Caco-2 (cell line): ENCODE measurements at regions not wholly inside any gene's neighbourhood (a gene's known extent, or its start where the extent isn't known, plus 50 kb on each side); places are given as distances from the start of the nearest gene placed in this dataset.

Source experiments
- BruUV-seq: library from RNA; stranded (reverse); fragments of 400-500 nt; replicated peaks from 2 replicates; lab custom pipeline; 2021; lab: Mats Ljungman, UMichigan
- CTCF ChIA-PET: fragments of 300-600 bp; sonication (Branson Sonifier 250); formaldehyde crosslinking; loops from one replicate; lab custom pipeline; 2022; ENCODE audit warnings: antibody characterized with exemption; lab: Charles Lee
- POLR2A ChIA-PET: fragments of 300-600 bp; sonication (Branson Sonifier 250); formaldehyde crosslinking; loops from one replicate; lab custom pipeline; 2022; ENCODE audit warnings: antibody characterized with exemption; lab: Charles Lee
- DNase-seq, 2 experiments: peaks; one replicate each; pipeline versions ENCODE4 v3.0.0 to v3.0.0-alpha.2; 2020 to 2022
- H3K27me3 ChIP-seq: replicated peaks from 2 replicates; pipeline ENCODE4 v1.6.0; 2011; ENCODE audit warnings: low read length; ENCODE audit not compliant: control insufficient read depth, insufficient read depth
- H3K36me3 ChIP-seq: 2 replicates; pipeline ENCODE4 v1.5.1; 2011; ENCODE audit warnings: low read length; ENCODE audit not compliant: control insufficient read depth, insufficient read depth
- H3K4me1 ChIP-seq: fragments of 250-450 bp; sonication (Bioruptor Pico); 2 replicates; pipeline ENCODE4 v1.5.1; 2020; ENCODE audit warnings: mild to moderate bottlenecking
- H3K4me3 ChIP-seq: 2 replicates; pipeline ENCODE4 v1.5.1; 2011; ENCODE audit warnings: low read depth, mild to moderate bottlenecking, control low read depth, low read length
- H3K9me3 ChIP-seq: fragments of 250-450 bp; sonication (Bioruptor Pico); 2 replicates; pipeline ENCODE4 v1.5.1; 2020; ENCODE audit warnings: mild to moderate bottlenecking, moderate library complexity
- H3K27ac Mint-ChIP-seq: one replicate; pipeline ENCODE4 v1.8.0; 2022; ENCODE audit warnings: mixed read lengths; ENCODE audit not compliant: unreplicated experiment
- H3K27me3 Mint-ChIP-seq: one replicate; pipeline ENCODE4 v1.8.0; 2022; ENCODE audit warnings: mixed read lengths; ENCODE audit not compliant: insufficient read depth, unreplicated experiment
- H3K36me3 Mint-ChIP-seq: one replicate; pipeline ENCODE4 v1.8.0; 2022; ENCODE audit warnings: mild to moderate bottlenecking, mixed read lengths; ENCODE audit not compliant: insufficient read depth, unreplicated experiment
- H3K4me1 Mint-ChIP-seq: one replicate; pipeline ENCODE4 v1.8.0; 2022; ENCODE audit warnings: low read depth, mixed read lengths; ENCODE audit not compliant: unreplicated experiment
- H3K4me3 Mint-ChIP-seq: one replicate; pipeline ENCODE4 v1.8.0; 2022; ENCODE audit warnings: mild to moderate bottlenecking, moderate library complexity, mixed read lengths; ENCODE audit not compliant: unreplicated experiment
- H3K9me3 Mint-ChIP-seq: one replicate; pipeline ENCODE4 v1.8.0; 2022; ENCODE audit warnings: mixed read lengths; ENCODE audit not compliant: unreplicated experiment
- intact Hi-C: fragments of 100-400 bp; cut with micrococcal nuclease; formaldehyde crosslinking; loops from one replicate; pipeline ENCODE4 v1.10.0; 2022; ENCODE audit not compliant: unreplicated experiment
- TF ChIP-seq, protein P1 (sequence below), 2 experiments: fragments of 200-600 bp in 1 of 2; IDR thresholded peaks; 1 replicate in 1 of 2; 2 replicates in 1 of 2; pipeline versions ENCODE4 v1.5.1 to v1.8.0; 2011 to 2022; ENCODE audit warnings: antibody characterized with exemption in 1 of 2, control low read depth in 1 of 2, inconsistent platforms in 1 of 2, low read depth in 1 of 2, low read length in 1 of 2, mild to moderate bottlenecking in 1 of 2, moderate library complexity in 1 of 2; ENCODE audit not compliant: insufficient read depth in 1 of 2, severe bottlenecking in 1 of 2, unreplicated experiment in 1 of 2

GRCh38 chr3:3499987-3500386 lies 299.2 kb upstream of the LRRN1 start:
- Histone ChIP-seq H3K27me3 (no peaks in the 10 kb centered on the region), H3K9me3 (no peaks in the 10 kb centered on the region), H3K36me3 (no peaks in the 10 kb centered on the region), H3K4me3 (no peak overlapping the region), H3K4me1 (no peaks in the 10 kb centered on the region)
- Mint-ChIP-seq H3K27me3 (peaks cover 7% of the 10 kb centered on the region), H3K4me1 (no peaks in the 10 kb centered on the region), H3K27ac (no peak overlapping the region), H3K4me3 (no peak overlapping the region), H3K36me3 (no peaks in the 10 kb centered on the region), H3K9me3 (no peaks in the 10 kb centered on the region)
- TF ChIP-seq, protein P1, sequence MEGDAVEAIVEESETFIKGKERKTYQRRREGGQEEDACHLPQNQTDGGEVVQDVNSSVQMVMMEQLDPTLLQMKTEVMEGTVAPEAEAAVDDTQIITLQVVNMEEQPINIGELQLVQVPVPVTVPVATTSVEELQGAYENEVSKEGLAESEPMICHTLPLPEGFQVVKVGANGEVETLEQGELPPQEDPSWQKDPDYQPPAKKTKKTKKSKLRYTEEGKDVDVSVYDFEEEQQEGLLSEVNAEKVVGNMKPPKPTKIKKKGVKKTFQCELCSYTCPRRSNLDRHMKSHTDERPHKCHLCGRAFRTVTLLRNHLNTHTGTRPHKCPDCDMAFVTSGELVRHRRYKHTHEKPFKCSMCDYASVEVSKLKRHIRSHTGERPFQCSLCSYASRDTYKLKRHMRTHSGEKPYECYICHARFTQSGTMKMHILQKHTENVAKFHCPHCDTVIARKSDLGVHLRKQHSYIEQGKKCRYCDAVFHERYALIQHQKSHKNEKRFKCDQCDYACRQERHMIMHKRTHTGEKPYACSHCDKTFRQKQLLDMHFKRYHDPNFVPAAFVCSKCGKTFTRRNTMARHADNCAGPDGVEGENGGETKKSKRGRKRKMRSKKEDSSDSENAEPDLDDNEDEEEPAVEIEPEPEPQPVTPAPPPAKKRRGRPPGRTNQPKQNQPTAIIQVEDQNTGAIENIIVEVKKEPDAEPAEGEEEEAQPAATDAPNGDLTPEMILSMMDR (IDR thresholded peaks at IDR 0.05; ENCODE audit: insufficient read depth in 1 of 2, low read depth in 1 of 2, low read length in 1 of 2, severe bottlenecking in 1 of 2, unreplicated experiment in 1 of 2): no peak
- ChIA-PET POLR2A (no interaction called here), CTCF (no interaction called here)
- DNase-seq: no peak
- no TSS peak for BruUV-seq
- intact Hi-C loops: no loop called here

DNA sequence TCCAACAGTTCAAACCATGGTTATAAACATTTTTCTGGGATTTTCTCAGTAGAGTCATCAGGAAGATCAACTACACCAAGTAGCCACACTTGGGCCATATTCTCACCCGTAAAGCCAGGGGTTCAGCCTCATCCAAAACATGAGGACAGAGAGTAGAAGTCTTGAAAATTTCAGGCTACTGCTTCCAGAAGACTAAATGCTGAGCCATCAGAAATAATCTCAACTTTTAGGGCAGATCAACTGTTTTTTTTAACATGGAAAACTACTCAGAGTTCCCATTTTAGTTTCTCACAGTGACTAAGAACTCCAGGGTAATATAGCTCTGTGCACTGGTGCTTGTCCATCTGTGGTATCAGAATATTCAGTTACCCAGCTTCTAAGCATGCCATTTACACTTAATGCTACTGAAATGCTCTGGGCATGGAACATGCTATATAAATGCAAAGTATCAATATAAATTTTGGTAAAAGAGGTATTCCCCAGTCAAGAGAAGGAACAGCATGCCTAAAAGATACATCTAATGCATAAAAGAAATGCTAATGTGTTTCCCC lies 300.1 kb upstream of the LRRN1 start:
- ChIA-PET POLR2A (no interaction called here), CTCF (no interaction called here)
- TF ChIP-seq, protein P1 (IDR thresholded peaks at IDR 0.05; ENCODE audit: insufficient read depth in 1 of 2, low read depth in 1 of 2, low read length in 1 of 2, severe bottlenecking in 1 of 2, unreplicated experiment in 1 of 2): no peak
- Histone ChIP-seq H3K4me3 (no peak overlapping the region), H3K27me3 (no peaks in the 10 kb centered on the region), H3K4me1 (no peaks in the 10 kb centered on the region), H3K9me3 (no peaks in the 10 kb centered on the region), H3K36me3 (no peaks in the 10 kb centered on the region)
- Mint-ChIP-seq H3K4me3 (no peak overlapping the region), H3K9me3 (no peaks in the 10 kb centered on the region), H3K36me3 (no peaks in the 10 kb centered on the region), H3K4me1 (no peaks in the 10 kb centered on the region), H3K27ac (no peak overlapping the region), H3K27me3 (peaks cover 7% of the 10 kb centered on the region)
- intact Hi-C loops: no loop called here
- no TSS peak for BruUV-seq
- DNase-seq: no peak

DNA sequence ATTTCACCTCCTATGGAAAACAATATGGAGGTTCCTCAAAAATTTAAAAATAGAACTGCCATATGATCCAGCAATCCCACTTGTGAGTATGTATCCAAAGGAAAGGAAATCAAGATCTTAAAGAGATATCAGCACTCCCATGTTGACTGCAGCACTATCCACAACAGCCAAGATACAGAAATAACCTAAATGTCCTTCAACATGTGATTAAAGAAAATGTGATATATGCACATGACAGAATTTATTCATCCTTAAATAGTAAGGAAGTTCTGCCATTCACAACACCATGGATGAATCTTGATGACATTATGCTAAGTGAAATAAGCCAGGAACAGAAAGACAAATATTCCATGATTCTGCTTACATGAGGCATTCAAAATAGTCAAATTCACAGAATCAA lies 303.6 kb upstream of the LRRN1 start:
- Histone ChIP-seq H3K36me3 (no peaks in the 10 kb centered on the region), H3K4me1 (no peaks in the 10 kb centered on the region), H3K4me3 (no peak overlapping the region), H3K9me3 (no peaks in the 10 kb centered on the region), H3K27me3 (no peaks in the 10 kb centered on the region)
- TF ChIP-seq, protein P1 (IDR thresholded peaks at IDR 0.05; ENCODE audit: insufficient read depth in 1 of 2, low read depth in 1 of 2, low read length in 1 of 2, severe bottlenecking in 1 of 2, unreplicated experiment in 1 of 2): no peak
- no TSS peak for BruUV-seq
- H3K4me3 Mint-ChIP-seq: no peak overlapping the region
- no peaks in the 10 kb centered on the region for H3K36me3 Mint-ChIP-seq
- H3K27me3 Mint-ChIP-seq: peaks cover 8% of the 10 kb centered on the region
- DNase-seq: no peak
- POLR2A ChIA-PET: no interaction called here
- CTCF ChIA-PET: no interaction called here
- H3K27ac Mint-ChIP-seq: no peak overlapping the region
- H3K4me1 Mint-ChIP-seq: no peaks in the 10 kb centered on the region
- no peaks in the 10 kb centered on the region for H3K9me3 Mint-ChIP-seq
- intact Hi-C loops: no loop called here
